ENCODE measurements at regions not wholly inside any gene's neighbourhood (a gene's known extent, or its start where the extent isn't known, plus 50 kb on each side); places are given as distances from the start of the nearest gene placed in this dataset.

- no peak for TF ChIP-seq FOXK2 (IDR thresholded peaks at IDR 0.05)
- TF ChIP-seq FOXM1 (IDR thresholded peaks at IDR 0.05; ENCODE audit: borderline replicate concordance): no peak
- no peak for TF ChIP-seq SUZ12 (IDR thresholded peaks at IDR 0.05)
- no peak for TF ChIP-seq PKNOX1 (IDR thresholded peaks at IDR 0.05)
- TF ChIP-seq ELF4 (IDR thresholded peaks at IDR 0.05): no peak
- TF ChIP-seq FOXA1 (IDR thresholded peaks at IDR 0.05): no peak
- TF ChIP-seq ARNT (IDR thresholded peaks at IDR 0.05): no peak
- no peak for TF ChIP-seq TARDBP (IDR thresholded peaks at IDR 0.05)
- TF ChIP-seq LEF1 (IDR thresholded peaks at IDR 0.05; ENCODE audit: borderline replicate concordance): no peak
- no peak for TF ChIP-seq CTBP1 (IDR thresholded peaks at IDR 0.05; ENCODE audit: borderline replicate concordance)
These were observed 263.0 kb downstream of the TLE3 start for GRCh38 chr15:69834761-69835160.

All from HEK293T (cell line).